ENCODE measurements at regions not wholly inside any gene's neighbourhood (a gene's known extent, or its start where the extent isn't known, plus 50 kb on each side); places are given as distances from the start of the nearest gene placed in this dataset.

GRCh38 chr3:22908989-22909507 is 294.1 kb upstream of the UBE2E2 start:
- no peak for DNase-seq

GRCh38 chr3:22916933-22917332 is 286.2 kb upstream of the UBE2E2 start:
- no peak for DNase-seq

GRCh38 chr3:22920006-22920405 is 283.1 kb upstream of the UBE2E2 start:
- no peak for DNase-seq

- DNase-seq: no peak
These were observed 280.8 kb upstream of the UBE2E2 start for GRCh38 chr3:22922317-22922716.

- DNase-seq: no peak
These were observed 279.4 kb upstream of the UBE2E2 start for GRCh38 chr3:22923711-22924110.

GRCh38 chr3:22928216-22929110 is 274.7 kb upstream of the UBE2E2 start:
- DNase-seq: no peak

GRCh38 chr3:22933051-22933840 is 269.9 kb upstream of the UBE2E2 start:
- DNase-seq: no peak

GRCh38 chr3:22933841-22934116 is 269.3 kb upstream of the UBE2E2 start:
- DNase-seq: no peak

GRCh38 chr3:22935040-22935439 is 268.1 kb upstream of the UBE2E2 start:
- no peak for DNase-seq

GRCh38 chr3:22937536-22937935 is 265.6 kb upstream of the UBE2E2 start:
- DNase-seq: no peak

- DNase-seq: no peak
These were observed 264.4 kb upstream of the UBE2E2 start for GRCh38 chr3:22938739-22939138.

- no peak for DNase-seq
These were observed 263.8 kb upstream of the UBE2E2 start for GRCh38 chr3:22939349-22939748.

- DNase-seq: no peak
These were observed 262.8 kb upstream of the UBE2E2 start for GRCh38 chr3:22940285-22940684.

GRCh38 chr3:22942981-22943380 is 260.1 kb upstream of the UBE2E2 start:
- DNase-seq: no peak

GRCh38 chr3:22947851-22948250 is 255.3 kb upstream of the UBE2E2 start:
- no peak for DNase-seq

GRCh38 chr3:22951910-22952309 is 251.2 kb upstream of the UBE2E2 start:
- no peak for DNase-seq

GRCh38 chr3:22952860-22953259 is 250.3 kb upstream of the UBE2E2 start:
- no peak for DNase-seq

GRCh38 chr3:22959593-22959992 is 243.5 kb upstream of the UBE2E2 start:
- no peak for DNase-seq

- no peak for DNase-seq
These were observed 242.8 kb upstream of the UBE2E2 start for GRCh38 chr3:22960105-22960984.

GRCh38 chr3:22962244-22962643 is 240.9 kb upstream of the UBE2E2 start:
- DNase-seq: no peak

GRCh38 chr3:22966349-22966748 is 236.8 kb upstream of the UBE2E2 start:
- no peak for DNase-seq

GRCh38 chr3:22969276-22969675 is 233.9 kb upstream of the UBE2E2 start:
- no peak for DNase-seq

GRCh38 chr3:22971497-22971896 is 231.6 kb upstream of the UBE2E2 start:
- no peak for DNase-seq

All from NCI-H2227 treated with DMSO at 0.1 percent for 48 hours (cell line).